Endothelial cell of umbilical vein (primary cell): ENCODE measurements at regions not wholly inside any gene's neighbourhood (a gene's known extent, or its start where the extent isn't known, plus 50 kb on each side); places are given as distances from the start of the nearest gene placed in this dataset.

Source experiments
- BruUV-seq: library from RNA; stranded (reverse); fragments of 400-500 nt; replicated peaks from 2 replicates; lab custom pipeline; 2021; lab: Mats Ljungman, UMichigan
- CTCF ChIA-PET: fragments of 300-600, 350-600 bp; sonication (Branson Sonifier 250); formaldehyde crosslinking; loops from one replicate; lab custom pipeline; 2021; ENCODE audit warnings: antibody characterized with exemption, inconsistent platforms; lab: Charles Lee
- POLR2A ChIA-PET: fragments of 300-600, 350-600 bp; sonication (Branson Sonifier 250); formaldehyde crosslinking; loops from one replicate; lab custom pipeline; 2021; ENCODE audit warnings: antibody characterized with exemption, inconsistent platforms; lab: Charles Lee
- DNase-seq: peaks from one replicate; pipeline ENCODE4 v3.0.0-alpha.2; 2011; ENCODE audit warnings: low read depth, low spot score
- FAIRE-seq: peaks from 2 replicates; lab custom pipeline; 2011; peaks lifted over from hg19 to GRCh38; lab: Jason Lieb, UNC
- H2AFZ ChIP-seq: 2 replicates; pipeline ENCODE4 v1.6.0; 2012; ENCODE audit warnings: low read depth, low read length, control low read depth, inconsistent platforms
- H3K27ac ChIP-seq: 2 replicates; pipeline ENCODE4 v1.5.1; 2011; ENCODE audit warnings: low read depth, mild to moderate bottlenecking, control low read depth, low read length, moderate library complexity; ENCODE audit not compliant: insufficient read depth
- H3K27me3 ChIP-seq, 2 experiments: 2 replicates each; pipeline versions ENCODE4 v1.6.0 to v1.6.1; 2011; ENCODE audit warnings: low read length in 2 of 2, mixed read lengths in 1 of 2; ENCODE audit not compliant: control insufficient read depth in 2 of 2, insufficient read depth in 2 of 2
- H3K36me3 ChIP-seq, 2 experiments: 2 replicates in 1 of 2; 3 replicates in 1 of 2; pipeline ENCODE4 v1.5.1; 2011; ENCODE audit warnings: low read length in 2 of 2, mild to moderate bottlenecking in 1 of 2, moderate library complexity in 1 of 2; ENCODE audit not compliant: control insufficient read depth in 2 of 2, insufficient read depth in 2 of 2; ENCODE audit errors: extremely low read depth in 1 of 2
- H3K4me1 ChIP-seq: 3 replicates; pipeline ENCODE4 v1.5.1; 2011; ENCODE audit warnings: mild to moderate bottlenecking, low read length; ENCODE audit not compliant: control insufficient read depth, insufficient read depth; ENCODE audit errors: extremely low read depth
- H3K4me2 ChIP-seq: 2 replicates; pipeline ENCODE4 v1.6.1; 2011; ENCODE audit warnings: low read length, control low read depth, mixed read lengths; ENCODE audit not compliant: insufficient read depth
- H3K4me3 ChIP-seq, 3 experiments: fragments of 200-600 bp in 1 of 3; sonication (generic), shearing (Covaris generic) in 1 of 3; replicated peaks in 1 of 3; 2 replicates each; pipeline ENCODE4 v1.5.1; 2011 to 2016; ENCODE audit warnings: control low read depth in 3 of 3, low read length in 3 of 3, mild to moderate bottlenecking in 2 of 3, inconsistent platforms in 1 of 3, low read depth in 1 of 3, moderate library complexity in 1 of 3; ENCODE audit not compliant: insufficient read depth in 1 of 3
- H3K79me2 ChIP-seq: 2 replicates; pipeline ENCODE4 v1.6.0; 2012; ENCODE audit warnings: low read length, inconsistent platforms; ENCODE audit not compliant: control insufficient read depth, insufficient read depth
- H3K9ac ChIP-seq: replicated peaks from 2 replicates; pipeline ENCODE3; 2011; ENCODE audit warnings: low read length, control low read depth; ENCODE audit not compliant: insufficient read depth; ENCODE audit errors: extremely low read depth
- H3K9me1 ChIP-seq: replicated peaks from 3 replicates; pipeline ENCODE4 v1.6.0; 2011; ENCODE audit warnings: mild to moderate bottlenecking, low read length; ENCODE audit not compliant: control insufficient read depth, insufficient read depth; ENCODE audit errors: extremely low read depth
- H3K9me3 ChIP-seq: replicated peaks from 2 replicates; pipeline ENCODE4 v1.5.1; 2012; ENCODE audit warnings: low read length, inconsistent platforms; ENCODE audit not compliant: control insufficient read depth, insufficient read depth
- H4K20me1 ChIP-seq: replicated peaks from 2 replicates; pipeline ENCODE3; 2011; ENCODE audit warnings: mild to moderate bottlenecking, low read length; ENCODE audit not compliant: control insufficient read depth, insufficient read depth; ENCODE audit errors: extremely low read depth
- CTCF ChIP-seq, 2 donors: IDR thresholded peaks; 1 replicate in 1 of 2; 2 replicates in 1 of 2; pipeline ENCODE4 v1.5.1; 2011; ENCODE audit warnings: low read length in 2 of 2, mild to moderate bottlenecking in 2 of 2, moderate library complexity in 2 of 2, control low read depth in 1 of 2, inconsistent platforms in 1 of 2, low read depth in 1 of 2; ENCODE audit not compliant: insufficient read depth in 1 of 2; ENCODE audit errors: extremely low read depth in 1 of 2
- EZH2 ChIP-seq: IDR thresholded peaks from 2 replicates; pipeline ENCODE4 v1.6.1; 2012; ENCODE audit warnings: borderline replicate concordance, low read depth, mild to moderate bottlenecking, moderate library complexity, low read length, inconsistent platforms; ENCODE audit not compliant: severe bottlenecking
- FOS ChIP-seq: IDR thresholded peaks from 2 replicates; pipeline ENCODE4 v1.6.1; 2011; ENCODE audit warnings: mild to moderate bottlenecking, low read length, moderate library complexity, borderline replicate concordance; ENCODE audit not compliant: insufficient read depth
- GATA2 ChIP-seq: IDR thresholded peaks from 2 replicates; pipeline ENCODE4 v1.7.0; 2011; ENCODE audit warnings: low read depth, mild to moderate bottlenecking, moderate library complexity, mixed read lengths, low read length; ENCODE audit not compliant: insufficient read length, insufficient read depth
- JUN ChIP-seq: IDR thresholded peaks from 2 replicates; pipeline ENCODE4 v1.6.1; 2011; ENCODE audit warnings: borderline replicate concordance, low read depth; ENCODE audit not compliant: insufficient read length, insufficient read depth
- MAX ChIP-seq: IDR thresholded peaks from 2 replicates; pipeline ENCODE4 v1.6.1; 2011; ENCODE audit not compliant: insufficient read depth, insufficient read length
- MYC ChIP-seq: IDR thresholded peaks from one replicate; pipeline ENCODE4 v1.6.1; 2011; ENCODE audit warnings: mild to moderate bottlenecking, low read depth, low read length
- POLR2A ChIP-seq: IDR thresholded peaks from 2 replicates; pipeline ENCODE4 v1.6.1; 2012; ENCODE audit warnings: low read depth, mild to moderate bottlenecking, control low read depth, low read length
- POLR2AphosphoS5 ChIP-seq: IDR thresholded peaks from 2 replicates; pipeline ENCODE4 v1.6.1; 2012; ENCODE audit warnings: low read depth, mild to moderate bottlenecking, control low read depth, low read length, moderate library complexity; ENCODE audit not compliant: insufficient read depth
- dilution Hi-C: fragments of 300-500 bp; cut with MboI; formaldehyde crosslinking; loops from one replicate; pipeline ENCODE4 v1.15.0; 2019; ENCODE audit warnings: low sequenced_read_pairs; ENCODE audit not compliant: extremely low pct_ligation_motif_present
- intact Hi-C: fragments of 100-400 bp; cut with micrococcal nuclease; formaldehyde crosslinking; loops from one replicate; pipeline ENCODE4 v1.10.0; 2022

- H3K4me1 ChIP-seq, result no peaks in the 10 kb centered on the region
- H3K9me1 ChIP-seq, result no peaks in the 10 kb centered on the region
- no peak for DNase-seq
- no TSS peak for BruUV-seq
- no peak overlapping the region for H3K27ac ChIP-seq
- no peaks in the 10 kb centered on the region for H3K79me2 ChIP-seq
- no peaks in the 10 kb centered on the region for H3K9me3 ChIP-seq
- H3K27me3 ChIP-seq, result no peaks in the 10 kb centered on the region
- no peaks in the 10 kb centered on the region for H4K20me1 ChIP-seq
- no peak for TF ChIP-seq FOS
- TF ChIP-seq MYC, result no peak
- TF ChIP-seq POLR2AphosphoS5, result no peak
- TF ChIP-seq EZH2, result no peak
- TF ChIP-seq GATA2, result no peak
- no peak for TF ChIP-seq CTCF (IDR thresholded peaks at IDR 0.05; ENCODE audit: extremely low read depth in 1 of 2, insufficient read depth in 1 of 2, low read depth in 1 of 2, low read length in 2 of 2)
- no peak for TF ChIP-seq POLR2A
- no peak for TF ChIP-seq MAX
- TF ChIP-seq JUN, result no peak
- H3K4me2 ChIP-seq, result no peak overlapping the region
- ChIA-PET CTCF (interaction anchor here (0.6 kb wide), 1 partner anchor 1000 kb away, joined by 4 read pairs; no protein-coding TSS in a partner anchor), POLR2A (no interaction called here)
- H3K36me3 ChIP-seq, result no peaks in the 10 kb centered on the region
- FAIRE-seq, result no peak
- no peak overlapping the region for H3K9ac ChIP-seq
- intact Hi-C loops, result no loop called here
- no peak overlapping the region for H3K4me3 ChIP-seq
- H2AFZ ChIP-seq, result no peak overlapping the region
- dilution Hi-C loops, result no loop called here
Observed at GRCh38 chr4:157895205-157895604, 277.6 kb downstream of the GASK1B start.
